Fibroblast of mammary gland (primary cell): ENCODE measurements at regions not wholly inside any gene's neighbourhood (a gene's known extent, or its start where the extent isn't known, plus 50 kb on each side); places are given as distances from the start of the nearest gene placed in this dataset.

Experiments
- DNase-seq: peaks from one replicate; pipeline ENCODE4 v3.0.0-alpha.2; 2010; ENCODE audit warnings: low read depth
- H3K4me3 ChIP-seq: 2 replicates; pipeline ENCODE4 v1.5.1; 2011; ENCODE audit warnings: low read depth, mild to moderate bottlenecking, low read length, moderate library complexity; ENCODE audit not compliant: control insufficient read depth
- CTCF ChIP-seq: conservative IDR thresholded peaks from 2 replicates; pipeline ENCODE4 v1.5.1; 2011; ENCODE audit warnings: low read depth, low read length, inconsistent platforms; ENCODE audit not compliant: control insufficient read depth, insufficient read depth

- no peak overlapping the region for H3K4me3 ChIP-seq
- no peak for TF ChIP-seq CTCF
- DNase-seq, result no peak
These were observed 88.7 kb downstream of the TENT5C start for GRCh38 chr1:117694543-117694942.

GRCh38 chr1:117695796-117696490 lies 90.1 kb downstream of the TENT5C start:
- peak; percentile 89 for DNase-seq
- peak overlapping the region; percentile 34 for H3K4me3 ChIP-seq
- TF ChIP-seq CTCF, result no peak

GRCh38 chr1:117696561-117696960 lies 90.7 kb downstream of the TENT5C start:
- no peak overlapping the region for H3K4me3 ChIP-seq
- peak; percentile 60 for DNase-seq
- TF ChIP-seq CTCF, result no peak

GRCh38 chr1:117697220-117697781 lies 91.5 kb downstream of the TENT5C start:
- no peak overlapping the region for H3K4me3 ChIP-seq
- no peak for TF ChIP-seq CTCF
- no peak for DNase-seq

- DNase-seq, result peak; percentile 33
- TF ChIP-seq CTCF, result no peak
- no peak overlapping the region for H3K4me3 ChIP-seq
These were observed 92.7 kb downstream of the TENT5C start for GRCh38 chr1:117698398-117699160.

GRCh38 chr1:117699953-117700352 lies 94.1 kb downstream of the TENT5C start:
- TF ChIP-seq CTCF, result no peak
- DNase-seq, result no peak
- no peak overlapping the region for H3K4me3 ChIP-seq
